ENCODE measurements at regions not wholly inside any gene's neighbourhood (a gene's known extent, or its start where the extent isn't known, plus 50 kb on each side); places are given as distances from the start of the nearest gene placed in this dataset.

DNA sequence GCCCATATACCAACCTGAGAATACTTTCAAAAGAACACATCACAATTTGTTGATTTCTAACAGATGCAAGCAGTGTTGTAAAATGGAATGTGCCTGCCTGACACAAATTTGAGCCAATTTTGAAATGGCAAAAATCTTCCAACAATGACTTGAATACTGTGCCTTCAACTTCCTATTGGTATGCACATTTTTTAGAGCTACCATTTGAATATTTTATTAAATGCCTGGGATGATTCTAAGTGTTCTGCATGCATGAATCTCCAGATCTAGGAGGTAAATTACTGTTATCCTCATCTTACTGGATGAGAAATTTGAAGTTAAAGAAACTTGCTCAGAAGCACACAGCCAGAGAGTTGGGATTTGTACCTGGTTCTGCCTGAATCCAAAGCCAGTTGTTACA lies 282.8 kb upstream of the LRRN1 start:
- H3K36me3 ChIP-seq: no peaks in the 10 kb centered on the region
- TF ChIP-seq, protein P1, sequence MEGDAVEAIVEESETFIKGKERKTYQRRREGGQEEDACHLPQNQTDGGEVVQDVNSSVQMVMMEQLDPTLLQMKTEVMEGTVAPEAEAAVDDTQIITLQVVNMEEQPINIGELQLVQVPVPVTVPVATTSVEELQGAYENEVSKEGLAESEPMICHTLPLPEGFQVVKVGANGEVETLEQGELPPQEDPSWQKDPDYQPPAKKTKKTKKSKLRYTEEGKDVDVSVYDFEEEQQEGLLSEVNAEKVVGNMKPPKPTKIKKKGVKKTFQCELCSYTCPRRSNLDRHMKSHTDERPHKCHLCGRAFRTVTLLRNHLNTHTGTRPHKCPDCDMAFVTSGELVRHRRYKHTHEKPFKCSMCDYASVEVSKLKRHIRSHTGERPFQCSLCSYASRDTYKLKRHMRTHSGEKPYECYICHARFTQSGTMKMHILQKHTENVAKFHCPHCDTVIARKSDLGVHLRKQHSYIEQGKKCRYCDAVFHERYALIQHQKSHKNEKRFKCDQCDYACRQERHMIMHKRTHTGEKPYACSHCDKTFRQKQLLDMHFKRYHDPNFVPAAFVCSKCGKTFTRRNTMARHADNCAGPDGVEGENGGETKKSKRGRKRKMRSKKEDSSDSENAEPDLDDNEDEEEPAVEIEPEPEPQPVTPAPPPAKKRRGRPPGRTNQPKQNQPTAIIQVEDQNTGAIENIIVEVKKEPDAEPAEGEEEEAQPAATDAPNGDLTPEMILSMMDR (IDR thresholded peaks at IDR 0.05; ENCODE audit: low read depth, low read length): no peak

DNA sequence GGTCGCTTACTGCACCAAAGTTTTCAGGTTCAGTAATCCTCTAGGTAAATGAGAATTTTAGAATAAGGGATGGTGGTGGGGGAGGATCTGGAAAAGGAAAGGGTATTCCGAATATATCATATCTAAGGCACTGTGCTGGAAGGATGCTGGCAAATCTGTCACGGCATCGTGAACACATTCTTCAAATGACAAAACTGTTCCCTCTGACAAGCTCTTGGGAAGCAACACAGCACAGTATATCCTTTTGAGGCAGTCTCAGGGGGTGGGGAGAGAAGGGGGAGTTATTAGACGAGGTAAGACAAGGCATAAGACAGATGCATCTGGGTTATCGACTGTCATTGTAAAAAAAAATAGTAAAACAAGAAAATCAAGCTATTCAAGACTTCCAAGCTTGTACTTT lies 289.6 kb upstream of the LRRN1 start:
- Histone ChIP-seq H3K4me1 (no peaks in the 10 kb centered on the region), H3K4me3 (ENCODE audit: low read depth, low read length) (no peak overlapping the region), H3K9me3 (no peaks in the 10 kb centered on the region), H3K36me3 (no peaks in the 10 kb centered on the region), H3K27me3 (no peaks in the 10 kb centered on the region)
- TF ChIP-seq, protein P1 (IDR thresholded peaks at IDR 0.05; ENCODE audit: low read depth, low read length): no peak
- DNase-seq: no peak

More for the DNA sequence above, 282.8 kb upstream of the LRRN1 start:
- DNase-seq: no peak
- no peaks in the 10 kb centered on the region for H3K27me3 ChIP-seq
- H3K9me3 ChIP-seq: no peaks in the 10 kb centered on the region
- H3K4me3 ChIP-seq (ENCODE audit: low read depth, low read length): no peak overlapping the region
- H3K4me1 ChIP-seq: no peaks in the 10 kb centered on the region

DNA sequence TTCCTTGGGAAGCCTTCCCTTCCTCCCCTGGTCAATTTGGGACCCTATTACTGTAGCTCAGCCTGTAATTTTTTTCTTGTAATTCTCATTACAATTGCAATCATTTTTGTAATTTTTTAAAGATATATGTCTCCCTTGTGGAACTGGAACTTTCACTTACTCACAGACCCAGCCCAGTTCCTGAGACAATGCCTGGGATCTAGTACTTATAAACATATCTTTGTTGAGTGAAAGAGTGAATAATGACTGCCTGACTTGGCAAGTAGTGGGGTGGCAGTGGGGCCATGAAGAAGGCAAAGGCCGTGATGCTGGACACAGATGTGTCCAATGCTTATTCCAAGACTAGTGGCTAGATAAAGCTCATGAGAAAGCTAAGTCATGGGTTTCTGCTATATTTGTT lies 294.5 kb upstream of the LRRN1 start:
- Histone ChIP-seq H3K9me3 (no peaks in the 10 kb centered on the region), H3K4me3 (ENCODE audit: low read depth, low read length) (no peak overlapping the region), H3K4me1 (no peaks in the 10 kb centered on the region), H3K27me3 (no peaks in the 10 kb centered on the region), H3K36me3 (no peaks in the 10 kb centered on the region)
- DNase-seq: no peak
- TF ChIP-seq, protein P1 (IDR thresholded peaks at IDR 0.05; ENCODE audit: low read depth, low read length): no peak

DNA sequence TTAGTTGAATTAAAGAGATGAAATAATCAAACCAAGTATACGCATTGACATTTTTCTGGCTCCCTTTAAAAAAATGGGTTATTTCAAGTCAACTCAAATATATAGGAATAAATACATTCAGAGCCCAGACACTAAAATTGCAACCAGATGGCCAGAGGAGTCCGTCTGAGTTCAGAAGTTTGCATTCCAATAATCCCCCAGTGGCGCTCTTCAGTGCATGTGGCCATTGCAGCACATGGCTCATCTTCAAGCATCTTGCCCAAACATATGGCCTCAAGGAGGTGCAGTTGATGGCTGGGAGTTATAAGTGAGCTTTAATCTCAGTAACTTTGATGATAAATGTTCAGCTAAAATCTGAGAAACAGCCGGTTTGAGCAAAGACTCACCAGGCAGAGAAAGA lies 295.8 kb upstream of the LRRN1 start:
- Histone ChIP-seq H3K27me3 (no peaks in the 10 kb centered on the region), H3K4me3 (ENCODE audit: low read depth, low read length) (no peak overlapping the region), H3K9me3 (no peaks in the 10 kb centered on the region), H3K36me3 (no peaks in the 10 kb centered on the region), H3K4me1 (no peaks in the 10 kb centered on the region)
- TF ChIP-seq, protein P1 (IDR thresholded peaks at IDR 0.05; ENCODE audit: low read depth, low read length): no peak
- no peak for DNase-seq

DNA sequence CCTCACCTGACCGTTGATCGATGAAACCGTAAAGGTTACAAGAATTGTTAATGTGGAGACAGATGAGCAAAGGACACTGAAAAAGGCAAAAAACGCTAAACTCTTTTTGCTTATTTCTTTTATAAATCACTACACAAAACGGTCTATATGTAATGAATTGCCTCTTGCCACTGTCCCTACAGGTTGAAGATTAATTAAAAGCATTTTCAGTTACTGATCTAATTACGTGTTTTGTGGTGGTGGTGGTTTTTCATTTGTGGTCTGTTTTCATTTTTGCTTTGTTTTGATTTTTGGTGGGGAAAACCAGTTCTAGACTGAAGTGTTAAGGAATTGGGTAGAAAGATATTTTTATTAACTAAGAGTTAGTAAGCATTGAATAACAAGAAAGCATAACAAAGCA lies 299.2 kb upstream of the LRRN1 start:
- H3K4me1 ChIP-seq: no peaks in the 10 kb centered on the region
- DNase-seq: no peak
- H3K9me3 ChIP-seq: no peaks in the 10 kb centered on the region
- H3K27me3 ChIP-seq: no peaks in the 10 kb centered on the region
- TF ChIP-seq, protein P1 (IDR thresholded peaks at IDR 0.05; ENCODE audit: low read depth, low read length): no peak
- H3K4me3 ChIP-seq (ENCODE audit: low read depth, low read length): no peak overlapping the region
- H3K36me3 ChIP-seq: no peaks in the 10 kb centered on the region

DNA sequence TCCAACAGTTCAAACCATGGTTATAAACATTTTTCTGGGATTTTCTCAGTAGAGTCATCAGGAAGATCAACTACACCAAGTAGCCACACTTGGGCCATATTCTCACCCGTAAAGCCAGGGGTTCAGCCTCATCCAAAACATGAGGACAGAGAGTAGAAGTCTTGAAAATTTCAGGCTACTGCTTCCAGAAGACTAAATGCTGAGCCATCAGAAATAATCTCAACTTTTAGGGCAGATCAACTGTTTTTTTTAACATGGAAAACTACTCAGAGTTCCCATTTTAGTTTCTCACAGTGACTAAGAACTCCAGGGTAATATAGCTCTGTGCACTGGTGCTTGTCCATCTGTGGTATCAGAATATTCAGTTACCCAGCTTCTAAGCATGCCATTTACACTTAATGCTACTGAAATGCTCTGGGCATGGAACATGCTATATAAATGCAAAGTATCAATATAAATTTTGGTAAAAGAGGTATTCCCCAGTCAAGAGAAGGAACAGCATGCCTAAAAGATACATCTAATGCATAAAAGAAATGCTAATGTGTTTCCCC lies 300.1 kb upstream of the LRRN1 start:
- Histone ChIP-seq H3K4me3 (ENCODE audit: low read depth, low read length) (no peak overlapping the region), H3K9me3 (no peaks in the 10 kb centered on the region), H3K27me3 (no peaks in the 10 kb centered on the region), H3K4me1 (no peaks in the 10 kb centered on the region), H3K36me3 (no peaks in the 10 kb centered on the region)
- no peak for DNase-seq
- TF ChIP-seq, protein P1 (IDR thresholded peaks at IDR 0.05; ENCODE audit: low read depth, low read length): no peak
